Amniotic stem cell (primary cell): ENCODE measurements at regions not wholly inside any gene's neighbourhood (a gene's known extent, or its start where the extent isn't known, plus 50 kb on each side); places are given as distances from the start of the nearest gene placed in this dataset.

Source experiments
- DNase-seq: peaks from one replicate; lab custom pipeline; 2025; lab: John Stamatoyannopoulos, UW

GRCh38 chr7:35501681-35502080 is 193.3 kb downstream of the HERPUD2 start:
- no peak for DNase-seq

- DNase-seq, result no peak
Observed at GRCh38 chr7:35499226-35499625, 195.7 kb downstream of the HERPUD2 start.

- no peak for DNase-seq
Observed at GRCh38 chr7:35498416-35498815, 196.5 kb downstream of the HERPUD2 start.

- no peak for DNase-seq
Observed at GRCh38 chr7:35495844-35496243, 199.1 kb downstream of the HERPUD2 start.

- DNase-seq, result no peak
Observed at GRCh38 chr7:35495377-35495776, 199.6 kb downstream of the HERPUD2 start.

GRCh38 chr7:35494407-35494806 is 200.5 kb downstream of the HERPUD2 start:
- no peak for DNase-seq

GRCh38 chr7:35492451-35493175 is 202.3 kb downstream of the HERPUD2 start:
- no peak for DNase-seq

GRCh38 chr7:35491233-35491632 is 203.7 kb downstream of the HERPUD2 start:
- DNase-seq, result no peak

- DNase-seq, result no peak
Observed at GRCh38 chr7:35487841-35488240, 207.1 kb downstream of the HERPUD2 start.

- DNase-seq, result no peak
Observed at GRCh38 chr7:35487402-35487801, 207.5 kb downstream of the HERPUD2 start.

- no peak for DNase-seq
Observed at GRCh38 chr7:35485436-35485835, 209.5 kb downstream of the HERPUD2 start.

GRCh38 chr7:35483568-35483967 is 211.4 kb downstream of the HERPUD2 start:
- no peak for DNase-seq

- DNase-seq, result no peak
Observed at GRCh38 chr7:35482231-35482630, 212.7 kb downstream of the HERPUD2 start.

- no peak for DNase-seq
Observed at GRCh38 chr7:35480806-35481205, 214.1 kb downstream of the HERPUD2 start.

- no peak for DNase-seq
Observed at GRCh38 chr7:35477609-35478008, 217.3 kb downstream of the HERPUD2 start.

GRCh38 chr7:35474100-35474499 is 220.2 kb upstream of the TBX20 start:
- no peak for DNase-seq

GRCh38 chr7:35468606-35469005 is 214.7 kb upstream of the TBX20 start:
- no peak for DNase-seq

GRCh38 chr7:35467456-35467978 is 213.6 kb upstream of the TBX20 start:
- DNase-seq, result no peak

GRCh38 chr7:35465791-35466336 is 212.0 kb upstream of the TBX20 start:
- DNase-seq, result no peak

GRCh38 chr7:35463751-35464150 is 209.9 kb upstream of the TBX20 start:
- no peak for DNase-seq

GRCh38 chr7:35463176-35463700 is 209.3 kb upstream of the TBX20 start:
- DNase-seq, result no peak

- no peak for DNase-seq
Observed at GRCh38 chr7:35454575-35455385, 200.9 kb upstream of the TBX20 start.
